PC-3 (cell line): ENCODE measurements at regions not wholly inside any gene's neighbourhood (a gene's known extent, or its start where the extent isn't known, plus 50 kb on each side); places are given as distances from the start of the nearest gene placed in this dataset.

Source experiments
- ATAC-seq: fragments of 200-7000 bp; cut with Tn5 transposase; 2 replicates; pipeline ENCODE4 v1.9.1; 2020; ENCODE audit warnings: mild to moderate bottlenecking, moderate library complexity
- BruUV-seq: library from RNA; stranded (reverse); fragments of 400-500 nt; replicated peaks from 2 replicates; lab custom pipeline; 2021; lab: Mats Ljungman, UMichigan
- CTCF ChIA-PET: fragments of 300-600 bp; sonication (Branson Sonifier 250); formaldehyde crosslinking; loops from one replicate; lab custom pipeline; 2022; ENCODE audit warnings: antibody characterized with exemption; lab: Charles Lee
- POLR2A ChIA-PET: fragments of 300-600 bp; sonication (Branson Sonifier 250); formaldehyde crosslinking; loops from one replicate; lab custom pipeline; 2022; ENCODE audit warnings: antibody characterized with exemption; ENCODE audit not compliant: unreplicated experiment; lab: Charles Lee
- DNase-seq: peaks from one replicate; pipeline ENCODE4 v3.0.0-alpha.2; 2015
- H2AFZ ChIP-seq: fragments of 300-600 bp; sonication (generic); 2 replicates; pipeline ENCODE4 v1.6.0; 2016; ENCODE audit warnings: antibody characterized with exemption, low read length
- H3F3A ChIP-seq: fragments of 300-600 bp; sonication (generic); one replicate; pipeline ENCODE4 v1.6.0; 2017; ENCODE audit warnings: antibody characterized with exemption, low read length, control low read depth, mild to moderate bottlenecking; ENCODE audit not compliant: unreplicated experiment
- H3K27ac ChIP-seq: fragments of 300-600 bp; sonication (generic); 2 replicates; pipeline ENCODE4 v1.5.1; 2016; ENCODE audit warnings: mild to moderate bottlenecking, low read length
- H3K27me3 ChIP-seq: fragments of 300-600 bp; sonication (generic); 2 replicates; pipeline ENCODE4 v1.6.1; 2016; ENCODE audit warnings: low read length, mixed read lengths
- H3K36me3 ChIP-seq: fragments of 300-600 bp; sonication (generic); 2 replicates; pipeline ENCODE4 v1.6.1; 2016; ENCODE audit warnings: low read depth, mixed run types, low read length, mixed read lengths
- H3K4me1 ChIP-seq: fragments of 300-600 bp; sonication (generic); 2 replicates; pipeline ENCODE4 v1.5.1; 2016; ENCODE audit warnings: low read length; ENCODE audit not compliant: insufficient read depth
- H3K4me2 ChIP-seq: fragments of 300-600 bp; sonication (generic); 2 replicates; pipeline ENCODE4 v1.6.0; 2016; ENCODE audit warnings: low read length
- H3K4me3 ChIP-seq: fragments of 300-600 bp; sonication (generic); 2 replicates; pipeline ENCODE4 v1.5.1; 2016; ENCODE audit warnings: mild to moderate bottlenecking, low read length, mixed read lengths
- H3K79me2 ChIP-seq: fragments of 300-600 bp; sonication (generic); 2 replicates; pipeline ENCODE4 v1.6.1; 2017; ENCODE audit warnings: low read length, mixed read lengths
- H3K9ac ChIP-seq: fragments of 300-600 bp; sonication (generic); 2 replicates; pipeline ENCODE4 v1.6.0; 2016; ENCODE audit warnings: mild to moderate bottlenecking, low read length
- H3K9me2 ChIP-seq: fragments of 300-600 bp; sonication (generic); replicated peaks from 2 replicates; pipeline ENCODE4 v1.6.1; 2016; ENCODE audit warnings: mixed run types, low read length, mixed read lengths
- H3K9me3 ChIP-seq: fragments of 300-600 bp; sonication (generic); 2 replicates; pipeline ENCODE4 v1.6.1; 2016; ENCODE audit warnings: low read length, mixed read lengths
- H4K20me1 ChIP-seq: fragments of 300-600 bp; sonication (generic); 2 replicates; pipeline ENCODE4 v1.6.1; 2016; ENCODE audit warnings: low read length, mixed read lengths
- CTCF ChIP-seq: fragments of 300-600 bp; sonication (generic); conservative IDR thresholded peaks from 2 replicates; pipeline ENCODE4 v1.5.1; 2017; ENCODE audit warnings: antibody characterized with exemption, low read depth, mild to moderate bottlenecking, low read length
- EZH2 ChIP-seq: fragments of 300-600 bp; sonication (generic); IDR thresholded peaks from one replicate; pipeline ENCODE4 v1.6.1; 2017; ENCODE audit warnings: antibody characterized with exemption, mild to moderate bottlenecking, low read length; ENCODE audit not compliant: unreplicated experiment
- EZH2phosphoT487 ChIP-seq: fragments of 300-600 bp; sonication (generic); IDR thresholded peaks from 2 replicates; pipeline ENCODE4 v1.6.1; 2018; ENCODE audit warnings: mild to moderate bottlenecking, antibody characterized with exemption, low read length, borderline replicate concordance
- intact Hi-C: fragments of 100-400 bp; cut with micrococcal nuclease; formaldehyde crosslinking; loops from 2 replicates; pipeline ENCODE4 v1.9.0; 2023

- no peaks in the 10 kb centered on the region for H3K36me3 ChIP-seq
- ATAC-seq (no peak), DNase-seq (no peak)
- no peak overlapping the region for H2AFZ ChIP-seq
- no TSS peak for BruUV-seq
- 0 out of 2 replicates have a peak, but pooled peaks cover 4% of the 10 kb centered on the region for H3K9me3 ChIP-seq
- no peaks in the 10 kb centered on the region for H4K20me1 ChIP-seq
- no peak overlapping the region for H3K9ac ChIP-seq
- no peaks in the 10 kb centered on the region for H3F3A ChIP-seq
- no peaks in the 10 kb centered on the region for H3K4me1 ChIP-seq
- no peak overlapping the region for H3K27ac ChIP-seq
- CTCF ChIA-PET = no interaction called here
- H3K27me3 ChIP-seq = no peaks in the 10 kb centered on the region
- no peaks in the 10 kb centered on the region for H3K9me2 ChIP-seq
- intact Hi-C loops = no loop called here
- H3K4me3 ChIP-seq = no peak overlapping the region
- no peak overlapping the region for H3K4me2 ChIP-seq
- POLR2A ChIA-PET = no interaction called here
- TF ChIP-seq EZH2phosphoT487 (no peak), CTCF (no peak), EZH2 (no peak)
- no peaks in the 10 kb centered on the region for H3K79me2 ChIP-seq
Measured at GRCh38 chr19:28066988-28067387, 1146.0 kb downstream of the UQCRFS1 start.

GRCh38 chr19:28066161-28066560 is 1146.8 kb downstream of the UQCRFS1 start:
- Histone ChIP-seq H3F3A (no peaks in the 10 kb centered on the region), H3K4me1 (no peaks in the 10 kb centered on the region), H3K9me2 (no peaks in the 10 kb centered on the region), H3K9me3 (0 out of 2 replicates have a peak, but pooled peaks cover 4% of the 10 kb centered on the region), H3K27me3 (no peaks in the 10 kb centered on the region), H3K4me2 (no peak overlapping the region), H3K79me2 (no peaks in the 10 kb centered on the region), H2AFZ (no peak overlapping the region), H4K20me1 (no peaks in the 10 kb centered on the region), H3K9ac (no peak overlapping the region), H3K4me3 (no peak overlapping the region), H3K27ac (no peak overlapping the region), H3K36me3 (no peaks in the 10 kb centered on the region)
- no peak for DNase-seq
- TF ChIP-seq EZH2phosphoT487 = no peak
- TF ChIP-seq CTCF = no peak
- TF ChIP-seq EZH2 = no peak
- POLR2A ChIA-PET = no interaction called here
- CTCF ChIA-PET = no interaction called here
- no peak for ATAC-seq
- no TSS peak for BruUV-seq
- intact Hi-C loops = no loop called here

- Histone ChIP-seq H3K4me3 (no peak overlapping the region), H3K9ac (no peak overlapping the region), H3K9me2 (no peaks in the 10 kb centered on the region), H3K27me3 (no peaks in the 10 kb centered on the region), H3K9me3 (0 out of 2 replicates have a peak, but pooled peaks cover 3% of the 10 kb centered on the region), H3K27ac (no peak overlapping the region), H3K36me3 (no peaks in the 10 kb centered on the region), H2AFZ (no peak overlapping the region), H3K79me2 (no peaks in the 10 kb centered on the region), H3K4me1 (no peaks in the 10 kb centered on the region), H3F3A (no peaks in the 10 kb centered on the region), H4K20me1 (no peaks in the 10 kb centered on the region), H3K4me2 (no peak overlapping the region)
- DNase-seq = no peak
- intact Hi-C loops = no loop called here
- ATAC-seq = no peak
- ChIA-PET CTCF (no interaction called here), POLR2A (no interaction called here)
- TF ChIP-seq EZH2phosphoT487 (no peak), CTCF (no peak), EZH2 (no peak)
- BruUV-seq = no TSS peak
Measured at GRCh38 chr19:28065026-28065425, 1147.9 kb downstream of the UQCRFS1 start.
